GM18498 (cell line): ENCODE measurements at regions not wholly inside any gene's neighbourhood (a gene's known extent, or its start where the extent isn't known, plus 50 kb on each side); places are given as distances from the start of the nearest gene placed in this dataset.

Source experiments
- ATAC-seq: cut with Tn5 transposase; IDR thresholded peaks from one replicate; pipeline ENCODE4 v1.9.1; 2021; ENCODE audit warnings: mild to moderate bottlenecking, moderate library complexity; ENCODE audit not compliant: unreplicated experiment

DNA sequence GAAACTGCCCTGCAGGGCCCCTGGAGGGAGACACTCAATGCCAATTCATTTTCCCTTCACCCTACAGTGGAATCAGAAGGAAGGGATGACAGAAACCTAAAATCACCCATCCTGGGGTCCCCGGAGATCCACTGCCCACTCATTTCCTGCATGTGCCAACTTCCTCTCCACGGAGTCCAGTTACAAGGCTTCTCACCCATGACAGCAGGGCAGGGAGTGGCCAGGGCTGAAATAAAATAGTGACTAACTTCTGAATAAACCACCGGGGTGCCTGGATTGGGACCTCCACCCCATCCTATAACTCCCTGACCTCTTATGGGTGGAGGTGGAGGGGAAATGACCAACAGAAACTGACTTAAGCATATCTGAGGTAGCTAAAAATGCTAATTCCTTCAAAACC is 362.3 kb downstream of the MAFB start:
- no peak for ATAC-seq

DNA sequence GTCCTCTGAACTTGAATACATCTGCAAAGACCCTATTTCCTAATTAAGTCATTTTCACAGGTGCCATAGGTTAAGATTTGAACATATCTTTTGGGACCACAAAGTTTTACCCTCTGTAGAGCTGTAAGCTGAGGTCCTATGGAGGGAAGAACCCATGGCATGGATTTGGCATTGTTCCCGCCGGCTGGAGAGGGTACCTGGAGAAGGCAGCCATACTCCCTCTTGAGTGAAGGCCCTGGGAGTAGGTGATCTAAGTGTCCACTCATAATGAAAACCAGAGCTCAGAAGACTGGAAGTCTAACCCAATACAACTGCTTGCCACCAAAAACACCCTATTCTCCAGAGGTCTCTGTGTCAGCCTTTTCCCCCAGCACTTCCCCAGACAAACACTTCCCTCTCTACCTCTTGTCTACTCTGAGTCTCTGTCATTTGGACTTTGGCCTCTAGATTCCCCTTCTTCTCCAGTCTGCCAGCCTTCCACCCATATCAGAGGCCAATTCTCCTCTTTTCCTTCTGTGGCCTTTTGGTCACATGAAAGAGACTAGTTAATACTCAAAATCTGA is 363.9 kb downstream of the MAFB start:
- no peak for ATAC-seq

- no peak for ATAC-seq
Measured at GRCh38 chr20:40323361-40323794, 365.7 kb downstream of the MAFB start.

DNA sequence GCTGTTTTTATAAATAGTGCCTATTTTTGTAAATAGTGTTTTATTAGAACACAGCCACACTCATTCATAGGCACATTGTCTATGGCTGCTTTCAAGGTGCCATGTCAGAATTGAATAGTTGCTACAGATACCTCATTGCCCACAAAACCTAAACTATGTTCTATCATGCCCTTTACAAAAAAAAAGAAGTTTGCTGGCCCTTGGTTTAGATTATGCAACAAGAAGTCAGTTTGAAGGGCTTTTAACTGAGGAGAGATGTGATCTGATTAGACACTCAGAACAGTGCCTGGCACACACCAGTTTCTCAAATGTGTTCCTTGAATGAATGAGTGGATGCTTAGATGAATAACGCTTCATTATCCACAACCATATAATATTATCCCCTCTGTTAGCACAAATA is 366.1 kb downstream of the MAFB start:
- ATAC-seq, result no peak

GRCh38 chr20:40320517-40321011 is 368.5 kb downstream of the MAFB start:
- no peak for ATAC-seq

DNA sequence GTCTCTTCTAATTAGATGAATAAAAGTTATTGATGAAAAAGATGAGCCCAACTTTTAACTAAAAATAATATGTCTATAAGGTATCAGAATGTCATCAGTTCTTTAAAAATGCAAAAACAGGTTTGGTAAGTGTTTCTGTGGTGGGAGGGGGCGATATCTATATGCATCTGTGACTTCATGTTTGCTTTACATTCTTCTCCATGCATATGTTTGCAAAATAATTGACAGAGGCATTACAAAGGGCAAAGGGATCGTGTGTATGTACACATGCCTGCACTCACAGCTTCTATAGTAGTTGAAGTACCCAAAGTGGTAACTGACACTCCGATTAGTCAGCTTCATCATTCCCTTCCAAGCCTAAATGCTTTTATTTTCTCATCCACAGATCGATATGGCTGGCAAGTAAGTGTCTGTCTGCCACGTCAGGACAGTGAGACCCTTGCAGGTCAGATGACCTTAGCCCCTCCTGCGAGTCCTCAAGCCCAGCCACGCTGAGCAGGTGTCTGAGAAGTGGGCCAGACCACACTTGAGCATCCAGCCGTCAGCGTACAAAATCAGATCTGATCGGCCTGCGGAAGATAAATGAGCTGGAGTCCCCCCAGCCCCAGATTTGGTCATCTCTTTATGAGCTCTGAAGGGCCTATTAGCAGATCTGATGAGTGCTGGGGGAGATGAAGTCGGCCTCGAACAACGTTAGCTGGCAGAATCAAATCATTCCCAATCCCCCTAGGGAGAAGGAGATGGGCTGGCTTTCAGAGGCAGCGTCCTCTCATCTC is 369.1 kb downstream of the MAFB start:
- ATAC-seq, result no peak

- no peak for ATAC-seq
Measured at GRCh38 chr20:40319056-40319455, 370.0 kb downstream of the MAFB start.

GRCh38 chr20:40317156-40317790 is 371.8 kb downstream of the MAFB start:
- ATAC-seq, result no peak

GRCh38 chr20:40314278-40314677 is 374.8 kb downstream of the MAFB start:
- no peak for ATAC-seq

- ATAC-seq, result no peak
Measured at GRCh38 chr20:40313730-40314129, 375.3 kb downstream of the MAFB start.

DNA sequence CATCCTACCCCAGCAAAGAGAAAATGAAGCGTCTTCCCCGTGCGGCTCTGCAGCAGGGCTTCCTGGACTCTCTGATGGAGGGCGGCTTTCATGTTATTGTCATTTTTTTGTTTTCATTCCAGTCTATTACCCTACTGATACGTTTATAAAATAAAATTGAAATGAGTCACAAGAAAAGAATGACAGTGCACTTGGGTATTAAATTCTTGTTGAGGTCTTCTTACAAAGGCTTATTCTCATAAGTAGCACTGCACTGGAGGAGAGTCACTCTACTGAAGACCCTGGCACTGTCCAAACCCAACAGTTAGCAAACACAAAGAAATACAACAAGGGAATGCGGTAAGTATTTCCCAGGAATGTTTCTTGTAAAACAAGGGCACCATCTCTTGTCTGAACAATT is 379.3 kb downstream of the MAFB start:
- ATAC-seq, result no peak

DNA sequence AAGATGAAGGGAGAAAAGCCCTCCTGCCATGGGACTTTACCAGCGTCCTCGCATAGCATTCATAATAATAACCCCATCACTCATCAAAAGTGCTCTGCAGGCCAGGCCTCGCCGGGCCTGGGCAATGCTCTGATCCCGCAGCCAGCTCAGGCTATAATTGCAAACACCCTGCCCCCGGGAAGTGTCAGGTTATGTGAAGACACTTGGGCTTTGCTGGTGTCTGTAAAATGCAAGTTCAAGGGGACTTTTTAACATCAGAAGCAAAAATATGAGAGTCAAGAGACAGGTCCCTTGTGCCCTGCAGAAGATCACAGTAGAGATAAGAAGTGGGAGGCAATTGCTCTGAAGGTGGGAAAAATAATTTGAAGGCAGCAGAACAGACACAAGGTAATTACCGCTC is 381.0 kb downstream of the MAFB start:
- ATAC-seq, result no peak

- no peak for ATAC-seq
Measured at GRCh38 chr20:40307268-40307667, 381.8 kb downstream of the MAFB start.

GRCh38 chr20:40305303-40305702 is 383.7 kb downstream of the MAFB start:
- no peak for ATAC-seq

DNA sequence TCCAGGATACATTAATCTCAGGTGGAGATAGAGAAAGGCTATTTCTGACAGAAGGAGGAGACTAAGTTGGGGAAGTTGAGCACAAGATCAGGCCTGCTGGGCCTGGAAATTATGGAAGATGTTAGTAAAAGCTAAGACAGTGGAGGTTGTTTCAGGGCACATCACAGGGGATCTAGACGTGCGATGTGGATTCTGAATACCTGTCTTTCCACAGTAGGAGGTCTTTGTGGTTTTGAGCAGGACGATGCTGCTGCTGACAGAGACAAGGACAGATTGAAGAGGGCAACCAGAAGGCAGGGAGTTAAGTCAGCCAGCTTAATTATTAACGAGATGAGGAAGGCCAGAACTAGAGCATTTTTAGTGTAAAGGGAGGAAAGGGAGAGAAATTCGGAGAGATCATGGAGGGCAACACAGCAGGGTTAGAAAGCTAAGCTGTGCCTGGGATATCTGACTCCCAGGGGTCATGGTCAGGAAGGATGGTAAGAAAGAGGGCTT is 384.9 kb downstream of the MAFB start:
- no peak for ATAC-seq

GRCh38 chr20:40294747-40295146 is 394.3 kb downstream of the MAFB start:
- ATAC-seq, result no peak

- ATAC-seq, result no peak
Measured at GRCh38 chr20:40294175-40294574, 394.9 kb downstream of the MAFB start.

DNA sequence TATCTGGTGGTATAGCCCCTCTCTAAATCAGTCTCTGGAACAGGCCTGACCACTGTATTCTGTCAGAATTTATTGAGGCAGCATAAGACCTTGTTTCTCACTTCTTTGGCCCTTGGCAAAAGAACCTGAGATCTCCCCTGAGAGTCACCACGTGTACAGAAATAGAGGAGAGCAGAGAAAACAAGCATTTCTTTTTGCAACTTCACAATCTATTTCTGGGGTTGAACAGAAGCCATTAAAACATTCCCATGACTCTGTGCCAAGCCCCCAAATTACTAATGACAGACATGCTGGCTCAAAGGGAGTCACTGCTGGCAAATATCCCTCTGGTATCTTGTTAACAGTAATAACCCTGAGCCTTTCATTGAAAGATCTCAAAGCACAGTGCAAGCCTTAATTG is 395.3 kb downstream of the MAFB start:
- ATAC-seq, result no peak

- no peak for ATAC-seq
Measured at GRCh38 chr20:40291493-40292135, 397.4 kb downstream of the MAFB start.

DNA sequence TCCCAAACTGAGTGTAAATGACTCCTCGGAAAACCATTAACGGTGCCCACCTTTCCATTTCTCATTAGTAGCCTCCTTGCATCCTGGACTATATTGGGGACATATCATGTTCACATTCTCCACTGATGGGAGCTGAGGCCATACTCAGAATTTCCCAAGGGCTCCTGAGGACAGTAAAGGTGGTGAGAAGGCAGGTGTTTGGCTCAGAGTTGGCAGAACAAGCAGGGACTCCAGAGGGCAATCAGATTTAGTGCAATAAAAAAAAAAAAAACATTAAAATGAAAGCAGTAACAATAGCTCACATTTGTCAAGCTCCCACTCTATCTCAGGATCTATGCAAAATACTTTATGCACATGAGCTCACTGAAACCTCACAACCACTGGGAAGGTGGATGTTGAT is 401.4 kb downstream of the MAFB start:
- no peak for ATAC-seq

- no peak for ATAC-seq
Measured at GRCh38 chr20:40286975-40287531, 402.0 kb downstream of the MAFB start.
